Body of pancreas (tissue), 4 donors: ENCODE measurements at regions not wholly inside any gene's neighbourhood (a gene's known extent, or its start where the extent isn't known, plus 50 kb on each side); places are given as distances from the start of the nearest gene placed in this dataset.

Experiments
- ATAC-seq: fragments of 150-250 bp; one replicate; pipeline ENCODE4 v1.9.1; 2016
- DNase-seq, 4 donors: peaks; one replicate each; pipeline ENCODE4 v3.0.0-alpha.2; 2019
- H3K27ac ChIP-seq, 4 donors: fragments of 200-600 bp; sonication (generic); 1 replicate in 3 of 4; 2 replicates in 1 of 4; pipeline versions ENCODE4 v1.5.1 to v1.6.1; 2016 to 2019; ENCODE audit warnings: mild to moderate bottlenecking in 1 of 4, mixed read lengths in 1 of 4, moderate library complexity in 1 of 4
- H3K27me3 ChIP-seq, 2 donors: fragments of 200-600 bp; sonication (generic); one replicate each; pipeline ENCODE4 v1.6.0; 2016; ENCODE audit warnings: mild to moderate bottlenecking in 1 of 2
- H3K36me3 ChIP-seq, 2 donors: fragments of 200-600 bp; sonication (generic); replicated peaks in 1 of 2; 2 replicates each; pipeline ENCODE4 v1.5.1; 2016; ENCODE audit warnings: low read depth in 2 of 2; ENCODE audit not compliant: insufficient read depth in 1 of 2
- H3K4me1 ChIP-seq: fragments of 200-600 bp; sonication (generic); one replicate; pipeline ENCODE4 v1.6.0; 2016
- H3K4me3 ChIP-seq, 2 donors: fragments of 200-600 bp; sonication (generic); 1 replicate in 1 of 2; 2 replicates in 1 of 2; pipeline ENCODE4 v1.5.1; 2016 to 2019
- H3K9me3 ChIP-seq, 3 donors: fragments of 200-600 bp; sonication (generic); 1 replicate in 2 of 3; 2 replicates in 1 of 3; pipeline ENCODE4 v1.5.1; 2016
- POLR2A ChIP-seq, 3 donors: fragments of 450-650 bp; IDR thresholded peaks; one replicate each; pipeline ENCODE4 v1.6.1; 2016; ENCODE audit warnings: antibody characterized with exemption in 3 of 3, mild to moderate bottlenecking in 2 of 3
- WGBS, 2 donors: methylation state at CpG; one replicate each; pipeline ENCODE4 v1.1.5; 2017; 5-methylcytosine and 5-hydroxymethylcytosine counted together
- intact Hi-C: fragments of 100-400 bp; cut with DNase I; formaldehyde crosslinking; loops from one replicate; pipeline ENCODE4 v1.15.1; 2023
- TF ChIP-seq, protein P1 (sequence below), 7 experiments: fragments of 450-650 bp in 4 of 7; fragments of 200-600 bp in 3 of 7; sonication (generic) in 3 of 7; IDR thresholded peaks; one replicate each; pipeline ENCODE4 v1.5.1; 2016 to 2019; ENCODE audit warnings: antibody characterized with exemption in 7 of 7

DNA sequence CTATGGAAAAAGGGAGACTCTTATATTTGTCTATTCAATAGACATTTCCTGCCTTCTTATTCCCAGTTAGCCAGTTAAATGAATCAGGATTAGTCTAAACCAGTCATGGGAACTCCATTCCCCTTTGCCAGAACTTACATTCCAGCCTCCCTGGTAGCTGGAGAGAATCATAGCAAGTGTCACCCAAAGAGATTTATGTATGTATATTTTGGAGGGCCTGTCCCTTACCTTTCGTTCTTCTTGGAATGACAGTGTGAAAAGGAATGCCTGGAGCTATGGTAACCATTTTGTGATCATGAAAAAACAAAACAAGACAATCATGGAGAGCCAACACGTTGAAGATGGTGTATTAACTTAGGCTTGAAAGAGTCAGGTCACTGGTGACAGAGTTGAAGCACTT, 627.7 kb downstream of the CCDC171 start:
- no peak for DNase-seq
- intact Hi-C loops = no loop called here
- TF ChIP-seq, protein P1, sequence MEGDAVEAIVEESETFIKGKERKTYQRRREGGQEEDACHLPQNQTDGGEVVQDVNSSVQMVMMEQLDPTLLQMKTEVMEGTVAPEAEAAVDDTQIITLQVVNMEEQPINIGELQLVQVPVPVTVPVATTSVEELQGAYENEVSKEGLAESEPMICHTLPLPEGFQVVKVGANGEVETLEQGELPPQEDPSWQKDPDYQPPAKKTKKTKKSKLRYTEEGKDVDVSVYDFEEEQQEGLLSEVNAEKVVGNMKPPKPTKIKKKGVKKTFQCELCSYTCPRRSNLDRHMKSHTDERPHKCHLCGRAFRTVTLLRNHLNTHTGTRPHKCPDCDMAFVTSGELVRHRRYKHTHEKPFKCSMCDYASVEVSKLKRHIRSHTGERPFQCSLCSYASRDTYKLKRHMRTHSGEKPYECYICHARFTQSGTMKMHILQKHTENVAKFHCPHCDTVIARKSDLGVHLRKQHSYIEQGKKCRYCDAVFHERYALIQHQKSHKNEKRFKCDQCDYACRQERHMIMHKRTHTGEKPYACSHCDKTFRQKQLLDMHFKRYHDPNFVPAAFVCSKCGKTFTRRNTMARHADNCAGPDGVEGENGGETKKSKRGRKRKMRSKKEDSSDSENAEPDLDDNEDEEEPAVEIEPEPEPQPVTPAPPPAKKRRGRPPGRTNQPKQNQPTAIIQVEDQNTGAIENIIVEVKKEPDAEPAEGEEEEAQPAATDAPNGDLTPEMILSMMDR (IDR thresholded peaks at IDR 0.05) = no peak
- no peak for TF ChIP-seq POLR2A (IDR thresholded peaks at IDR 0.05)
- H3K9me3 ChIP-seq = no peaks in the 10 kb centered on the region
- H3K27ac ChIP-seq = no peak overlapping the region
- H3K4me1 ChIP-seq = no peaks in the 10 kb centered on the region
- 32 to 39% methylated on average over 2 of the region's 2 CpGs for WGBS, 2 donors
- H3K27me3 ChIP-seq = no peaks in the 10 kb centered on the region
- no peaks in the 10 kb centered on the region for H3K36me3 ChIP-seq
- ATAC-seq = no peak
- H3K4me3 ChIP-seq = no peak overlapping the region

GRCh38 chr9:16181539-16181938, 628.7 kb downstream of the CCDC171 start:
- H3K27ac ChIP-seq = no peak overlapping the region
- WGBS, 2 donors = 80 to 83% methylated on average over 3 of the region's 3 CpGs
- no peak for ATAC-seq

DNA sequence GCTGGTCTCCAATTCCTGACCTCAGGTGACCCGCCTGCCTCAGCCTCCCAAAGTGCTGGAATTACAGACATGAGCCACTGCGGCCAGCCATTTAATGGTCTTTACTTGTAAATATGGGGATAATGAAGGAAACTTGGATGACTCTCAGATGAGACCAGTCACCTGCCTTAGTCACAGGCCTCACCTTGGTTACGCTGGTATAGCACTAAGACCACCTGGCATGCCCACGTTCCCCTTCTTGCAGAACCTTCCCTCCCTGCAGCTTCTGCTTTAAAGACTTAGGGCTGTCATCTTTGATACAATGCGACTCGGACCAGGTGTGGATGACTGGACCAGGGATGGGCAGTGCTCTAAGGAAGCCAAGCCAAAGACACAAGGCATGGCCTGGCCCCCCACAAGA, 629.9 kb downstream of the CCDC171 start:
- DNase-seq = no peak

More at GRCh38 chr9:16181539-16181938, 628.7 kb downstream of the CCDC171 start:
- DNase-seq = no peak
- no peaks in the 10 kb centered on the region for H3K9me3 ChIP-seq
- H3K4me3 ChIP-seq = no peak overlapping the region
- no peaks in the 10 kb centered on the region for H3K27me3 ChIP-seq
- no peaks in the 10 kb centered on the region for H3K4me1 ChIP-seq
- H3K36me3 ChIP-seq = no peaks in the 10 kb centered on the region
- intact Hi-C loops = no loop called here
- TF ChIP-seq POLR2A (IDR thresholded peaks at IDR 0.05) = no peak
- TF ChIP-seq, protein P1 (IDR thresholded peaks at IDR 0.05) = no peak

DNA sequence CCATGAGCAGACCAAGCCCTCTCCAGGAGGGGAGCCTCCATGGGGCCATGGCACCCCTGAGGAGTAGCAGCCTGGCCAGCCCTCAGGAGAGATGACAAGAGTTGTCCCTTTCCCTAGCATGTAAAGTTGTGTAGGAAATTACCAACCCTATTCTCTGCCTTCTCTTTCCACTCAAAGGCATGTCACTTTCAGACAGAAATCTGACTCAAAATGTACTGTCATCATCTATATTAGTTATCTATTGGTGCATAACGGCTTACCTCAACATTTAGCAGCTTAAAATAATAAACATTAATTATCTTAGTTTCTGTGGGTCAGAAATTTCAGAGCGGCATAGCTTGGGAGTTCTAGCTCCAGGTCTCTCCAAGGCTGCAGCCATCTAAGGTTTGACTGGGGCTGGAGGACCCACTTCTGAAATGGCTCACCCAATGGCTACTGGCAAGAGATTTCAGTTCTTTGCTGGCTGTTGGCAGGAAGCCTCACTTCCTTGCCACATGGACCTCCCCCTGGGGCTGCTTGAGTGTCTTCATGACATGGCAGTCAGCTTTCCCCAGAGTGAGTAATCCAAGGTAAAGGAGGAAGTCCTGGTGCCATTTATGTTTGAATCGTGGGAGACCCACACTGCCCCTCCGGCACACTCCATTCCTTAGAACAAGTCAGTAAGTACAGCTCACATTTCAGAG, 632.3 kb downstream of the CCDC171 start:
- WGBS, 2 donors = 89 to 90% methylated on average over 4 of the region's 4 CpGs
- TF ChIP-seq POLR2A (IDR thresholded peaks at IDR 0.05) = no peak
- TF ChIP-seq, protein P1 (IDR thresholded peaks at IDR 0.05) = no peak
- H3K4me3 ChIP-seq = no peak overlapping the region
- DNase-seq (no peak), ATAC-seq (no peak)
- no peaks in the 10 kb centered on the region for H3K36me3 ChIP-seq
- H3K27me3 ChIP-seq = no peaks in the 10 kb centered on the region
- intact Hi-C loops = no loop called here
- H3K4me1 ChIP-seq = no peaks in the 10 kb centered on the region
- H3K27ac ChIP-seq = no peak overlapping the region
- no peaks in the 10 kb centered on the region for H3K9me3 ChIP-seq

More for the DNA sequence above, 629.9 kb downstream of the CCDC171 start:
- intact Hi-C loops = no loop called here
- ATAC-seq = no peak
- Histone ChIP-seq H3K27me3 (no peaks in the 10 kb centered on the region), H3K27ac (no peak overlapping the region), H3K36me3 (no peaks in the 10 kb centered on the region), H3K4me3 (no peak overlapping the region), H3K4me1 (no peaks in the 10 kb centered on the region), H3K9me3 (no peaks in the 10 kb centered on the region)
- 75 to 93% methylated on average over 2 to 6 of the region's 6 CpGs for WGBS, 2 donors
- TF ChIP-seq, protein P1 (IDR thresholded peaks at IDR 0.05) = no peak
- TF ChIP-seq POLR2A (IDR thresholded peaks at IDR 0.05) = no peak

GRCh38 chr9:16191191-16191590, 638.3 kb downstream of the CCDC171 start:
- H3K36me3 ChIP-seq = no peaks in the 10 kb centered on the region
- DNase-seq (no peak), ATAC-seq (no peak)
- H3K27ac ChIP-seq = no peak overlapping the region
- no peak for TF ChIP-seq POLR2A (IDR thresholded peaks at IDR 0.05)
- TF ChIP-seq, protein P1 (IDR thresholded peaks at IDR 0.05) = no peak
- H3K27me3 ChIP-seq = no peaks in the 10 kb centered on the region
- H3K4me1 ChIP-seq = no peaks in the 10 kb centered on the region
- no peaks in the 10 kb centered on the region for H3K9me3 ChIP-seq
- intact Hi-C loops = no loop called here
- no peak overlapping the region for H3K4me3 ChIP-seq
- WGBS, 2 donors = 68 to 95% methylated on average over 3 of the region's 3 CpGs
